K562 (cell line): ENCODE measurements at regions not wholly inside any gene's neighbourhood (a gene's known extent, or its start where the extent isn't known, plus 50 kb on each side); places are given as distances from the start of the nearest gene placed in this dataset.

Experiments
- ATAC-seq: fragments of 200-7000 bp; cut with Tn5 transposase; 3 replicates; pipeline ENCODE4 v1.9.1; 2020; ENCODE audit warnings: moderate library complexity
- BruUV-seq: library from RNA; stranded (reverse); fragments of 400-500 nt; replicated peaks from 2 replicates; lab custom pipeline; 2021; lab: Mats Ljungman, UMichigan
- CTCF ChIA-PET: fragments of 300-600 bp; formaldehyde crosslinking; extraction: SDS; loops from one replicate; lab custom pipeline; 2021; ENCODE audit warnings: low intra/inter-chr PET ratio; lab: Yijun Ruan, JAX
- POLR2A ChIA-PET: fragments of 300-600, 350-650 bp; sonication (Branson Sonifier 250); formaldehyde crosslinking; extraction: SDS; loops from one replicate; lab custom pipeline; 2021; ENCODE audit warnings: antibody characterized with exemption, inconsistent platforms; lab: Yijun Ruan, JAX
- DNase-seq, 4 experiments: peaks; one replicate each; pipeline versions ENCODE4 v3.0.0 to v3.0.0-alpha.2; 2011 to 2018; ENCODE audit warnings: low spot score in 3 of 4, mixed read lengths in 3 of 4; ENCODE audit errors: extremely low read depth in 1 of 4
- FAIRE-seq: peaks from 2 replicates; lab custom pipeline; 2011; peaks lifted over from hg19 to GRCh38; lab: Jason Lieb, UNC
- H2AFZ ChIP-seq: 2 replicates; pipeline ENCODE4 v1.6.0; 2011; ENCODE audit warnings: low read depth, low read length, control low read depth, inconsistent platforms
- H3K27ac ChIP-seq: fragments of 200-600 bp; 3 replicates; pipeline ENCODE4 v1.8.0; 2011; ENCODE audit warnings: low read depth, mild to moderate bottlenecking, control low read depth, inconsistent platforms, low read length, moderate library complexity, mixed read lengths; ENCODE audit errors: extremely low read depth
- H3K27me3 ChIP-seq, 2 experiments: fragments of 300-600 bp in 1 of 2; 2 replicates in 1 of 2; 3 replicates in 1 of 2; pipeline versions ENCODE4 v1.6.0 to v1.8.0; 2011; ENCODE audit warnings: inconsistent platforms in 2 of 2, low read length in 2 of 2, mild to moderate bottlenecking in 1 of 2, mixed read lengths in 1 of 2, moderate library complexity in 1 of 2; ENCODE audit not compliant: control insufficient read depth in 2 of 2, insufficient read depth in 2 of 2
- H3K36me3 ChIP-seq: fragments of 300-600 bp; 3 replicates; pipeline ENCODE4 v1.8.0; 2011; ENCODE audit warnings: mild to moderate bottlenecking, low read length, inconsistent platforms; ENCODE audit not compliant: control insufficient read depth, insufficient read depth
- H3K4me1 ChIP-seq, 2 experiments: fragments of 200-600 bp in 1 of 2; replicated peaks in 1 of 2; 2 replicates in 1 of 2; 3 replicates in 1 of 2; pipeline versions ENCODE4 v1.5.1 to v1.8.0; 2011; ENCODE audit warnings: inconsistent platforms in 2 of 2, low read length in 2 of 2, mild to moderate bottlenecking in 1 of 2, mixed read lengths in 1 of 2, moderate library complexity in 1 of 2; ENCODE audit not compliant: control insufficient read depth in 2 of 2, insufficient read depth in 2 of 2
- H3K4me2 ChIP-seq: 2 replicates; pipeline ENCODE4 v1.6.1; 2011; ENCODE audit warnings: low read length, control low read depth, inconsistent platforms, mixed read lengths; ENCODE audit not compliant: insufficient read depth
- H3K4me3 ChIP-seq: fragments of 200-600 bp; sonication (generic), shearing (Covaris generic); 2 replicates; pipeline ENCODE4 v1.5.1; 2016; ENCODE audit warnings: control low read depth, inconsistent platforms
- H3K79me2 ChIP-seq: fragments of 200-600 bp; 3 replicates; pipeline ENCODE4 v1.8.0; 2011; ENCODE audit warnings: low read length, inconsistent platforms; ENCODE audit not compliant: control insufficient read depth, insufficient read depth
- H3K9ac ChIP-seq, 2 experiments: 2 replicates each; pipeline versions ENCODE4 v1.6.0 to v1.6.1; 2011; ENCODE audit warnings: low read depth in 2 of 2, low read length in 2 of 2, control low read depth in 1 of 2, inconsistent platforms in 1 of 2, mild to moderate bottlenecking in 1 of 2, mixed read lengths in 1 of 2; ENCODE audit not compliant: insufficient read depth in 1 of 2
- H3K9me1 ChIP-seq: one replicate; pipeline ENCODE4 v1.6.0; 2011; ENCODE audit warnings: inconsistent platforms, mild to moderate bottlenecking, low read length, moderate library complexity; ENCODE audit not compliant: control insufficient read depth, insufficient read depth
- H3K9me3 ChIP-seq: replicated peaks from 2 replicates; pipeline ENCODE4 v1.5.1; 2011; ENCODE audit warnings: low read depth, low read length, inconsistent platforms; ENCODE audit not compliant: control insufficient read depth, insufficient read depth
- H4K20me1 ChIP-seq: replicated peaks from 2 replicates; pipeline ENCODE4 v1.6.1; 2011; ENCODE audit warnings: low read length, inconsistent platforms, mixed read lengths; ENCODE audit not compliant: control insufficient read depth, insufficient read depth
- CBX3 ChIP-seq, 2 experiments: IDR thresholded peaks; 1 replicate in 1 of 2; 2 replicates in 1 of 2; pipeline ENCODE4 v1.6.1; 2012; ENCODE audit warnings: inconsistent platforms in 2 of 2, low read length in 2 of 2, borderline replicate concordance in 1 of 2, control low read depth in 1 of 2
- CHCHD3 ChIP-seq: fragments of 250-450 bp; sonication (Bioruptor Pico); IDR thresholded peaks from 2 replicates; pipeline ENCODE4 v2.1.2; 2022; ENCODE audit warnings: mild to moderate bottlenecking
- DACH1 ChIP-seq: fragments of 450-650 bp; IDR thresholded peaks from 2 replicates; pipeline ENCODE4 v1.6.1; 2018; ENCODE audit not compliant: partially characterized antibody
- DDX20 ChIP-seq: fragments of 450-650 bp; IDR thresholded peaks from 2 replicates; pipeline ENCODE4 v1.6.1; 2016; ENCODE audit warnings: missing genetic modification characterization, low read depth, mild to moderate bottlenecking, missing compliant biosample characterization, moderate library complexity
- ELF2 ChIP-seq: fragments of 250-450 bp; sonication (Bioruptor Pico); IDR thresholded peaks from 2 replicates; pipeline ENCODE4 v1.5.0; 2021; ENCODE audit warnings: mild to moderate bottlenecking
- FUS ChIP-seq: fragments of 200-400 bp; formaldehyde crosslinking; optimal IDR thresholded peaks from 2 replicates; pipeline ENCODE3; 2017; ENCODE audit warnings: low read depth, low read length
- HCFC1 ChIP-seq: IDR thresholded peaks from 2 replicates; pipeline ENCODE4 v1.6.1; 2012; ENCODE audit warnings: low read depth, low read length, improper control_type of control experiment
- MCM2 ChIP-seq: fragments of 450-650 bp; IDR thresholded peaks from 2 replicates; pipeline ENCODE4 v1.6.1; 2017; ENCODE audit warnings: low read depth, mild to moderate bottlenecking
- MXD1 ChIP-seq: fragments of 250-450 bp; sonication (Bioruptor Pico); IDR thresholded peaks from 2 replicates; pipeline ENCODE4 v1.8.0; 2021; ENCODE audit warnings: borderline replicate concordance, mild to moderate bottlenecking, moderate library complexity; ENCODE audit not compliant: poor library complexity, severe bottlenecking
- PYGO2 ChIP-seq: fragments of 450-650 bp; IDR thresholded peaks from 2 replicates; pipeline ENCODE4 v1.6.1; 2016; ENCODE audit warnings: mild to moderate bottlenecking, missing genetic modification characterization, moderate library complexity, missing compliant biosample characterization
- RAD51 ChIP-seq: fragments of 450-650 bp; IDR thresholded peaks from 2 replicates; pipeline ENCODE4 v1.7.1; 2016; ENCODE audit warnings: low read depth, mild to moderate bottlenecking, borderline replicate concordance
- SIN3A ChIP-seq, 2 experiments: fragments of 150-350 bp in 1 of 2; IDR thresholded peaks; 2 replicates each; pipeline ENCODE4 v1.6.1; 2011 to 2016; ENCODE audit warnings: borderline replicate concordance in 2 of 2, low read depth in 2 of 2, low read length in 2 of 2, mild to moderate bottlenecking in 2 of 2, moderate library complexity in 2 of 2; ENCODE audit not compliant: control insufficient read depth in 1 of 2
- SP2 ChIP-seq: IDR thresholded peaks from 2 replicates; pipeline ENCODE4 v1.6.1; 2011; ENCODE audit warnings: mild to moderate bottlenecking, low read depth, low read length, moderate library complexity; ENCODE audit not compliant: poor library complexity, severe bottlenecking; ENCODE audit errors: extremely low read depth
- ZKSCAN3 ChIP-seq: fragments of 250-450 bp; sonication (Bioruptor Pico); IDR thresholded peaks from 2 replicates; pipeline ENCODE4 v1.4.0; 2020
- ZNF253 ChIP-seq: fragments of 250-450 bp; sonication (Bioruptor Pico); conservative IDR thresholded peaks from 2 replicates; pipeline ENCODE4 v1.6.1; 2021; ENCODE audit warnings: mild to moderate bottlenecking
- ZNF3 ChIP-seq: fragments of 250-450 bp; sonication (Bioruptor Pico); IDR thresholded peaks from 2 replicates; pipeline ENCODE4 v1.5.0; 2021; ENCODE audit warnings: mild to moderate bottlenecking, moderate library complexity
- ZNF583 ChIP-seq: fragments of 250-450 bp; sonication (Bioruptor Pico); IDR thresholded peaks from 2 replicates; pipeline ENCODE4 v1.4.0; 2020
- ZNF639 ChIP-seq, 2 experiments: fragments of 200-800 bp in 1 of 2; sonication (Bioruptor generic) in 1 of 2; sonication (generic) in 1 of 2; formaldehyde crosslinking in 1 of 2; IDR thresholded peaks in 1 of 2; conservative IDR thresholded peaks in 1 of 2; 2 replicates each; pipeline versions ENCODE4 v1.5.0 to v1.6.1; 2016 to 2020; ENCODE audit warnings: missing compliant biosample characterization in 1 of 2, missing genetic modification characterization in 1 of 2, missing genetic modification reagents in 1 of 2
- WGBS: fragments of 100-300 bp; shearing (Covaris generic); methylation state at CpG from one replicate; pipeline ENCODE4 v1.1.6; 2016; ENCODE audit warnings: low coverage, mixed read lengths; ENCODE audit not compliant: insufficient coverage; ENCODE audit errors: missing lambda C conversion rate; 5-methylcytosine and 5-hydroxymethylcytosine counted together
- in situ Hi-C: fragments of 300-500 bp; cut with MboI; formaldehyde crosslinking; loops from 4 replicates; pipeline ENCODE4 v1.15.0; 2018; ENCODE audit warnings: inconsistent platforms, mixed read lengths
- intact Hi-C: fragments of 100-400 bp; cut with micrococcal nuclease; formaldehyde crosslinking; loops from 2 replicates; pipeline ENCODE4 v1.14.2; 2022
- TF ChIP-seq, protein P1 (sequence below): sonication (generic); formaldehyde crosslinking; IDR thresholded peaks from 2 replicates; pipeline ENCODE4 v1.8.0; 2022; ENCODE audit warnings: mild to moderate bottlenecking, missing genetic modification reagents
- TF ChIP-seq, protein P2 (sequence below): sonication (generic); formaldehyde crosslinking; IDR thresholded peaks from 2 replicates; pipeline ENCODE4 v1.9.0; 2022; ENCODE audit warnings: mild to moderate bottlenecking, missing genetic modification reagents

GRCh38 chr6:25150863-25151262 is 128.3 kb upstream of the CARMIL1 start:
- no peak for DNase-seq
- Histone ChIP-seq H3K27ac (no peak overlapping the region), H3K9ac (no peak overlapping the region), H3K27me3 (no peaks in the 10 kb centered on the region), H3K9me1 (no peaks in the 10 kb centered on the region), H3K4me3 (no peak overlapping the region), H2AFZ (no peak overlapping the region), H3K4me1 (peaks cover 0 to 5% of the 10 kb centered on the region in 2 experiments; a peak in 2 of 5 replicates), H3K36me3 (no peaks in the 10 kb centered on the region), H4K20me1 (no peaks in the 10 kb centered on the region), H3K9me3 (no peaks in the 10 kb centered on the region), H3K79me2 (no peaks in the 10 kb centered on the region), H3K4me2 (no peak overlapping the region)
- ATAC-seq, result no peak
- BruUV-seq, result no TSS peak
- ChIA-PET POLR2A (no interaction called here), CTCF (no interaction called here)
- WGBS, result 0% methylated on average over 2 of the region's 2 CpGs
- no peak for FAIRE-seq
- in situ Hi-C loops, result no loop called here
- TF ChIP-seq ZKSCAN3 (CRISPR knock-in tag) (no peak), PYGO2 (no peak), DDX20 (no peak), RAD51 (no peak), CBX3 (IDR thresholded peaks at IDR 0.05; ENCODE audit: borderline replicate concordance in 1 of 2, low read length in 2 of 2) (no peak), MXD1 (no peak), FUS (no peak), ZNF583 (no peak), ZNF639 (CRISPR knock-in tag; conservative IDR thresholded peaks at IDR 0.05 in 1 of 2, IDR thresholded peaks at IDR 0.05 in 1 of 2) (no peak), ZNF3 (CRISPR knock-in tag) (no peak), MCM2 (no peak), CHCHD3 (CRISPR knock-in tag) (no peak), ZNF253 (CRISPR knock-in tag) (no peak), SP2 (no peak), HCFC1 (no peak), DACH1 (no peak), ELF2 (CRISPR knock-in tag) (no peak), SIN3A (IDR thresholded peaks at IDR 0.05; ENCODE audit: borderline replicate concordance in 2 of 2, control insufficient read depth in 1 of 2, low read depth in 2 of 2, low read length in 2 of 2) (no peak)
- TF ChIP-seq, protein P1, sequence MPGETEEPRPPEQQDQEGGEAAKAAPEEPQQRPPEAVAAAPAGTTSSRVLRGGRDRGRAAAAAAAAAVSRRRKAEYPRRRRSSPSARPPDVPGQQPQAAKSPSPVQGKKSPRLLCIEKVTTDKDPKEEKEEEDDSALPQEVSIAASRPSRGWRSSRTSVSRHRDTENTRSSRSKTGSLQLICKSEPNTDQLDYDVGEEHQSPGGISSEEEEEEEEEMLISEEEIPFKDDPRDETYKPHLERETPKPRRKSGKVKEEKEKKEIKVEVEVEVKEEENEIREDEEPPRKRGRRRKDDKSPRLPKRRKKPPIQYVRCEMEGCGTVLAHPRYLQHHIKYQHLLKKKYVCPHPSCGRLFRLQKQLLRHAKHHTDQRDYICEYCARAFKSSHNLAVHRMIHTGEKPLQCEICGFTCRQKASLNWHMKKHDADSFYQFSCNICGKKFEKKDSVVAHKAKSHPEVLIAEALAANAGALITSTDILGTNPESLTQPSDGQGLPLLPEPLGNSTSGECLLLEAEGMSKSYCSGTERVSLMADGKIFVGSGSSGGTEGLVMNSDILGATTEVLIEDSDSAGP (CRISPR knock-in tag), result no peak
- TF ChIP-seq, protein P2, sequence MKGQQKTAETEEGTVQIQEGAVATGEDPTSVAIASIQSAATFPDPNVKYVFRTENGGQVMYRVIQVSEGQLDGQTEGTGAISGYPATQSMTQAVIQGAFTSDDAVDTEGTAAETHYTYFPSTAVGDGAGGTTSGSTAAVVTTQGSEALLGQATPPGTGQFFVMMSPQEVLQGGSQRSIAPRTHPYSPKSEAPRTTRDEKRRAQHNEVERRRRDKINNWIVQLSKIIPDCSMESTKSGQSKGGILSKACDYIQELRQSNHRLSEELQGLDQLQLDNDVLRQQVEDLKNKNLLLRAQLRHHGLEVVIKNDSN (CRISPR knock-in tag), result no peak
- intact Hi-C loops, result no loop called here
